GM19238 (cell line): ENCODE measurements at regions not wholly inside any gene's neighbourhood (a gene's known extent, or its start where the extent isn't known, plus 50 kb on each side); places are given as distances from the start of the nearest gene placed in this dataset.

ENCODE experiments used
- DNase-seq: peaks from one replicate; pipeline ENCODE4 v3.0.0; 2011; ENCODE audit warnings: low spot score; ENCODE audit not compliant: insufficient read length

DNA sequence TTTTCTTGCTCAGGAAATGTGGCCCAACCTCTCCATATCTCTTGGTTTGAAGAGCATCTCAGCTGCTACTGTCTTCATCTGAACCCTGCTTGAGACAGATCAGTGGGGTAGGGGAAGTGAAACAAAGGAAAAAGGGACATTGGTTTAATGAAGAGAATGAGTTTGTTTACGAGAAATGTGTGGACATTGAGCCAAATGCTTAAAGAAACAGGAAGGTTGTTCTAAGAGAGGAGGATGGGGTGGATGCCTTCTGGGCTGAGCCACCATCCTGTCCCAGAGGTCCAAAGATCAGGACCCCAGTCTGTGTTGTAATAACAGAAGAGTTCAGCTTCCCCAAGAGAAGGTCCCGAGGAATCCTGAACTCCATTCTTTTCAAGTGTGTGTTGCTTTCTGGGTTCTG is 369.7 kb downstream of the INSC start:
- no peak for DNase-seq

DNA sequence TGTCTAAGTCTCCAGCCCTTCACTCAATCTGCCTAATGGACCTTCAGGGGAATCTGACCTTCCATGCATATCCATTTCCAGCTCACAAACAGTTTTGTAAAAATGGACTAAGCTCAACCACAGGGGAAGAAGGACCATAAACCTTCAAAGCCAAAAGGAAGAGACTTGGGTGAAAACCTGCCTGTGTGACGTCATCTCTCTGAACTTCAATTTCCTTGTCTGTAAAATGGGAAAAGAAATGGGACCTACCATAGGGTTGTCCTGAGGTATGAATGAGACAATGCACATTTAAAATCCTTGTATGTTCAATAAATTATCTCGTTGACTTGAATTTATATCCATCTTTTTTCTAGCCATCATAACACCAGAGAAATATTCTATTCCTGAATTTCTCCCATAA is 370.7 kb downstream of the INSC start:
- no peak for DNase-seq

DNA sequence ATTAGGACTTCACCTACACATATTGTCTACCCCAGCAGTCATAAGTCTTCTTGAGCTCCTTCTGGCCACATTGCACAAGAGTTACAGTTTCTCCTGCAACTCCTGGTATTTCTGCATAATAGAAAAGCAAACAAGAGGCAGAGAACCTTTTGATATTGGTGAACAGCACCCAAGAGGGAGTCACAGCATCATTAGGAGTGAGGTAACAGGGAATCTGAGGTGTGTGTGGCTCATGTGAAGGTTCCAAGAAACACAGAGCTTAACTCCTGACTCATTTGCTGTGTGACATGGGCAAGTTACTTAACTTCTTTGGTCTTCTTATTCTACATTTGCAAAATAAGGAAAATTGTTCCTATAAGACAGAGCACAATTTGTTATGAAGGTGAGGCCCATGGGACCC is 374.6 kb downstream of the INSC start:
- DNase-seq: no peak

DNA sequence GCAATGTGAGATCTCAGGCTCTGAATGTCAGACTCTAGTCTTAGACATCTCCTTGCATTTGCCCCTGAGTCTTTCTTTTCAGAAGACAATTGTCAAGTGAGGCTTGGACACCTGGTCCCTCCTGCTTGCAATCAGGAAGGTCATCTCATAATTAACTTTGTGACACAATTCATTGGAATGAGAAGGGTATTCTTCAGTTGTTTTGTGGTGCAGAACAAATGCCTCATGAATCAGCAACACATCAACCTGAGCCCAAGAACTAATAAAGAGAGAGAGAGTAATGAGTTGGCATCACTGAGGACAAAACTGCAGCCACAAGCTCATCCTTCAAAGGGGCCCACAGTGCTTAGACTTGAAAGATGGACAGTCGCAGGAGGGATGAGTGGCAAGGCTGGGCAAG is 375.8 kb downstream of the INSC start:
- no peak for DNase-seq

DNA sequence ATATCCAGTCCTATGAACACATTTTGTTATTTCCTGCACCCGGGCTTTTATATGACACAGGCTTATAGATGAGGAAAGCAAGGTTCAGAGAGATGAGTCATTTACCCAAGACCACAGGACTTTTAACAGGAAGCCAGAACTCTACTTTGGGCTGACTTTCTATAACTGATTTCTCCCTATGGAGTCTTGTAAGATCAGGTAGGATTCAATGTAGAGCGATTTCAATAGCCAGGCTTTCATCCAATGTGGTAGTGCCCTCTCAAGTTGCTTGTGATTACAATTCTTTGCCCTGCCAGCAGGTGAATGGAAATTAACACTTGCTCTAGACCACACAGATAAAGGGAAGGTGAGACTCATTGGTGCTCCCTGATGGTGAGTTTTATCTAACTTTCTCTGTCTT is 378.3 kb downstream of the INSC start:
- DNase-seq: no peak

DNA sequence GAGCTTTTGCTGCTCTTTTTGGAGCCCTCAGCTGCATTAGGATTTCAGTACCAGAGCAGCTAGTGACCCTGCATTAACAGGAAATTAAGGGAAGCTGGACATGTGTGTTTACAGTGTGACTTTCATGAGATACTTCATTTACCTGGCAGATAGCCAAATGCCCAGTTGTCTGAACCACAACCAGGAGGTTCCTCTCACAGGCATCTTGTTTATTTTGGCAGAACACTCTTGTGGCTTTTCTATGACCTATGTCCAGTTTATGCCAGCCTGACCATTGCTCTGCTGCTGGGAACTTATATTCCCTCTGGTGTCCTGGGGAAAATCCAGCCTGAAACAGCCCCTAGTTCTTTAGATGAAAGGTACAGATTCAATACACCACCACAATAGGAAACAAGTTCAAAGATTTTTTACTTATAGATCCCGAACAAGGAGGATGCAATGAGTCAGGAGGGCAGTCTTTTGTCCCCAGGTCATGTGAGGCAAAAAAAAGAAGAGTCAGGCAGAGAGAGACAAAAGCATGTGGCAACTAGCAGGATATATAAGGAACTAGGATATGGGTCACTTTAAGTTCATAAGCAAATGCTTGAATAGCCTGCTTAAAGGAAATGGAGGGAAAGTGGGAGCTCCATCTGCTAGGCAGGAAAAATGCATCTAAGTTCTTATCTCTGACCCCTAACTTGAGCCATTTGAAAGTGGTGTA is 379.3 kb downstream of the INSC start:
- DNase-seq: no peak

DNA sequence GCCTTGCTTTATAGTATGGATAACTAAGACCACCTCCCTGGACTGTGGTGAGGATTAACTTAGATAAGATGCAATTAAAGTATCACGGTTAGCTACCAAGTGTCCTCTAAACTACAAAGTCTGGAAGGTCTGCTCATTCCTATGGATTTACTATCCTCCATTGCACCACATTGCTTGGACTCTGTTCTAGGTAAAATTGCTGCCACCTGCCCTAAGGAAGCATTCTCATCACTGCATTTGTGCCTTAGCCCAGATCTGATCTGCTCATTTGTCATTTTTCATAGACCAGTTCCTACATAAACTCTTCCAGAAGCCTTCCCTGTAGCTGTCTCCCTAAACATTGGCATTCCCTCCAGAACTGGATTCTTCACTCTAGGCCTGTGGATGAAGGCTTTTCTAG is 380.0 kb downstream of the INSC start:
- no peak for DNase-seq

DNA sequence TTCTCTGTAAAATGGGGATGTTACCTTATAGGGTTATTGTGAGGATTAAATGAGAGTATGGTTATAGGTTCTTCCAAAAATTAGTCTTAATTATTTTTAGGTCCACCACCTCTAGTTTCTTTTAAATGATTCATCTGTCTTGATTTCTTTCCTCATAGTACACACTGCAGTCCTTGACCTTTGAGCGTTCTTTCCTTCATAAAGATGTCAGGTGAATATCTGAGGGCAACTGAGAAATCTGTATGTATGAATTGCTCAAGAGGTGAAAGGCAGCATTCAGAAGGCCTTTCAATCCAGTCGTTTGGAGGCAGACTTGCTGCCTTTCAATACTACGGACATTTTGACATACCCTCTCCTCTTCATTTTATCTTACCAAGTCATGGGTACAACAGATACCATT is 380.7 kb downstream of the INSC start:
- DNase-seq: no peak

DNA sequence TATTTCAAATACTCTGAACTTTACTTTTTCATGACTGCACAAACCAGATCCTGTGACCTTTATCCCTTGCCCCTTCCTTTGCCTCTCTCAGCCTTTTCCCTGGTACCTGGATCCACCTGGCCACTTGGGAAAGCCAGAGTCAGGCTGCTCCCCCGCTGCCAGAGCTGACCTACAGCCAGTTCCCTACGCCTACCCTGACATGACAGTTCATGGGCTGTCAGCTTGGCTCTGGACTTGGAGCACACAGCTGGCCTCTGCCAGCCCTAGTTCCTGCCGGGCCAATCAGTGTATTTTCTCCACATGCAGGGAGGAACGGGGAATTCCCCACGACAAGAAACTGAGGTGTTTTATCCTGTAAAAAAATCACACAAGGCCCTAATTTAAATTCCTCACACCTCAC is 382.6 kb downstream of the INSC start:
- DNase-seq: no peak

DNA sequence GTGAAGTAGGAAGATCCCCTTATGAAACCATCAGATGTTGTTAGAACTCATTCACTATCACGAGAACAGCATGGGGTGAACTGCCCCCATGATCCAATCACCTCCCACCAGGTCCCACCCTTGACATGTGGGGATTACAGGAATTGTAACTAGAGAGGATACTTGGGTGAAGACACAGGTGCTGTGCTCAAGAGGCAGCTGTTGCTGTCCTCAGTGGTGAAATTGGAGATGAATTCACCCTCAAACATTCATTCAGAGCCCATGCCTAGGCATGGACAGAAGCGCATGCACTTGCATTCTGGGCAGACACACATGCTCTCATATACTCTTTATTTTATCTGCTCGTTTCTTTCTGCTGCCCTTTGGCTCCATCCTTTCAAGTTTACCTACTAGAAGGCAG is 385.0 kb downstream of the INSC start:
- no peak for DNase-seq

DNA sequence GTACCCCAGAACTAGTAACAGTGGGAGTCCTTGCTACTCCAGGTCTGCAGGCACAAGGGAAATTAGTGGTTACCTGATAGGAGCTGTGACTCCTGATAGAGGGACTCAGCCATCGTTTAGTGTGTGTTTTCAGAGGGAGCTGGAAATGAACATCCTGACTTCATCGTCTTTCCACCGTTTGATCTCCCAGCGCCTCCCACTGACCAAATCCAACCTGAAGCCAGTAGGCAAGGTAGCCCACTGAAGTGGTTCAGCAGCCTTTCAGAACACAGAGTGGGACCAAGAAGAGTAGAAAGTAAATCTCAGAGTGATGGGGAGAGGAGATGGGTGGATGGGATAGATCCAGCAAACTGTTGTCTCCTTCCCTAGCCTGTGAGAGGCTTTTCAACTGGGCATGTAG is 385.9 kb downstream of the INSC start:
- no peak for DNase-seq

DNA sequence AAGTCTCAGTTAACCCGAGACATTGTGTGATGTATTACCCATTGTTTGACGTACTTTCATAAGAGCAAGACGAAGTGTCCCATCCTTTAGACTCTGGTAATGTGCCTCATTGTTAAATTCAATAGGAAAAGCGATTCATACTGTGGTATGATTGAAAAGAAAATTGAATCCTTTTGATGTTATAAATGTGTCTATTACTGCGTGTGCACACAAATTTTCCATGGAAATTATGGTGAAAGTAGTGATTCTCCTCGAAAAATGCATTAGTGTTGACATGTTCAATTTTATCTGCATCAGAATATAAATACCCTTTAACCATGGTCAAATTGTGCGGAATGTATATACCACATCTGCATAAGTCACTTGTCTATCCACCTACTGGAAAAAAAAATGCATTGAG is 386.8 kb downstream of the INSC start:
- no peak for DNase-seq

DNA sequence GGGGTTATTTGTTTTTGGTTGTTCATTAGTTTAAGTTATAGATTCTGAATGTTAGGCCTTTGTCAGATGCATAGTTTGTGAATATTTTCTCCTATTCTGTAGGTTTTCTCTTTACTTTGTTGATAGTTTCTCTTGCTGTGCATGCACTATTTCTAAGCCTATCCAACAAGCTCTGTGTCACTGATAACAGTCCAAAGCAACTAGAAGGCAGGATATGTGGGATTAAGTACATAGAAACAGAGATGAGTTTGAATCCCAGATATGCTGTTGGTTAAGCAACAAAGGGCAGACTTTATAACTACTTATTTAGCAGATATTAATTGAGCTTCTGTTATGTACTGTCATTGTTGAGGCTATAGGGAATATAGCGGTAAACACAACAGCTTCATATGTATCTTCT is 390.4 kb downstream of the INSC start:
- no peak for DNase-seq

DNA sequence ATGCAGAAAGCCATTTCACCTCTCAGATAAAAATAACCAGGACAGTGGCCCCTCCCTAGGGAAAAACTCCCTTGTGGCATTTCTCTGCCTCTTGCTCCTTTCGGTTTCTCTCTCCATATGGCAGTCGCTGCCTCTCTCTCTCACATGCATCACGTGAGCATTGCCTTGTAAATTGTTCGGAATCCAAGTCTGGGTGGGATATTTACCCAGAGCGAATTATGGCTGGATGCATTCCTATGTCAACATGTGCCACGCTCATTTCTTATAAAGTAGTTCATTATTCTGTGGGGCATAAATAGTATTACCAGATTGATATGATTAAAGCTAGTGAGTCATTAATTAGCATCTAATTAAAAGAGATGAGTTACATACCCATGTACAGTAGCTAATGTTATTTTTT is 392.9 kb downstream of the INSC start:
- DNase-seq: no peak

DNA sequence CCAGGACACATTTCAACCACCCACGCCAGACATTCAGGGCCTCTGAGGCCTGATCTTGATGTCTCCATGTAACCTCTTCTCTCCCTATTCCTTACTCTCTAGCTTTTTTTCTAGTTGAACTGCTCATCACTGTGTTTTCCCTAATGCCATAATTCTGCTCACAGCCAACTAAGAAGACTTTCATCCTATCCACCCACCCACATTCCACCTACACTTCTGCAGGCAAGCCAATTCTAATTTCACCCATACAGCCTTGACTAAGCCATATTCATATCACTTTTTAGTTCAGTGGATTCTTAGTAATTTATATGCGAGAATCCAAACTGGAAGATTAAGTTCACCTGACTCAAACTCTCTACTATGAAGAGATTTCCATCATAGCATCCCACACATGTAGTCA is 394.4 kb downstream of the INSC start:
- no peak for DNase-seq

DNA sequence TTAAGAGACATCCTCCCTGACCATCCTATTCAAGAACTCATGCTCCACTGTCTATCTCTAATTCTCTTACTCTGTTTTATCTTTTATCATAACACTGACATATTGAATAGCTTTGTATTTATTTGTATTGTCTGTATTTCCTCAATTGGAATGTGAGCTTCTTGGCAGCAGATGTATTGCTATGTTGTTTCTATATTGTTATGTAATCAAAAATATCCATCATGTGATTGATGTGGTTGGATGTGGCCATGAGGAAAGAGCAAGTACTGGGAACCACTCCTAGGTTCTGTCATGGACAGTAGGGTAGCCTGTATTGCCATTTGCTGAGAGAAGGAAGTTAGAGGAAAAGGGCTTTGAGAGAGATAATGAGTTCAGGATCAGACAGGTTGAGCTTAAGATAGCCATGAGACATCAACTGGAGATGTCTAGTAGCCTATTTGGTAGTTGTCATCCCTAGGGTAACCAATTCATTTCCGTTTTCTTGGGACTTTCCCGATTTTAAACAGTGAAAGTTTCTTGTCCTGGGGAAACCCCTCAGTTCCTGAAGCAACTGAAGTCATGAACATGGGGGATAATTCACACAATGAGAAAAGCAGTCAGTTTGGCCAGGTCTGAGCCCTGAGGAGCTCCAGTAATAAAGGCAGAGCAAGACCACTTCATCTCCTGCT is 404.5 kb downstream of the INSC start:
- DNase-seq: no peak

DNA sequence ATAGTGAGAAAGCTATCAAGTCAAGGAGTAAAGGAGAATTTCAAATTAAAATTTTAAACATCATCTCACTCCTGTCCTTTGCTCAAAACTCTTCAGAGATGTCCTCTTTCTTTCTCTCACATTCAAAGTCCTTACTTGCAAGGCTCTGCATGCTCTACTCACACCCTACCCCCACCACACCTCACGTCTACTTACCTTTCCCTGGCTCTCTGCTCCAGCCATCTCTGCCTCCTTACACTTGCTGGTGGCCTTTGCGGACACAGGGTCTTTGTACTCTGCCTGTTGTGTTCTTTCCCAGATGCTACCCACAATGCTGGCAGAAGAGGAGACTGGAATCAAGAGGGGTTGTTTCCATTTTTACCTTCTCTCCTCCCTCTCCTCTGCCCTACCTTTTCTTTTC is 405.2 kb downstream of the INSC start:
- no peak for DNase-seq

DNA sequence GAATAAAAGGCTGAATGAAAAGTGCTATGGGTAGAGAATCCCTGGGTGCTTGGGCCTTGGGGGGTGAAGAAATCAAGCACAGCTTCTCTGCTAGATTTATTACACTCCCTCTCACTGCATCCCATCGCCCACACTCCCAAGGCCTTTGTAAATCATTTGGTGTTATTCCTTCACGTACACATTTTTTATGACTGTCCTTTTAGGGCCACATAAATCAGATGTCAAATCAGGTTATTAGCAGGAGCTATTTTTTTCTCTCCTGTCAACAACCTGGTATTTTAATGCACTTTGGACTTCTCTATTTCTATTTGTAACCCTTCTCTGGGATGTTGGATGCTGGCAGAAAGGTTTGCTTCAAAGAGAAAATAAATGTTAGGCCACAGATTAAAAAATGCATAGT is 408.8 kb downstream of the INSC start:
- DNase-seq: no peak

DNA sequence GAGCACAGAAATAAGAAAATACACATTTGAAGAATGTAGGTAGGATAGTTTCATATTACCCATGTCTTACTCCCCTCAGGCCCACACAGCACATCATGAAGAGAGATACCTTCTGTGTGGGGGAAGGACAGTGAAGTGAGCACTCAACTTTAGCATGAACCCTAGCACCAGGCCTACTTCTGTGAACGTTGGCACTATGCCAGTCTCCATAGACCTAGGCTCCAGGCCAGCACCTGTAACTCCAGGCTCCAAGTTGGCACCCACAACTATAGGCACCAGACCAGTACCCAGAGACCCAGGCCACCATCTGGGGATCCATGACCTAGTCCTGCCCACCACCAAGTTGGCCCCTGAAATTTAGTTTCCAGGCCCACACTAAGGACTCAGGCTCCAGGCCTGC is 410.9 kb downstream of the INSC start:
- no peak for DNase-seq

DNA sequence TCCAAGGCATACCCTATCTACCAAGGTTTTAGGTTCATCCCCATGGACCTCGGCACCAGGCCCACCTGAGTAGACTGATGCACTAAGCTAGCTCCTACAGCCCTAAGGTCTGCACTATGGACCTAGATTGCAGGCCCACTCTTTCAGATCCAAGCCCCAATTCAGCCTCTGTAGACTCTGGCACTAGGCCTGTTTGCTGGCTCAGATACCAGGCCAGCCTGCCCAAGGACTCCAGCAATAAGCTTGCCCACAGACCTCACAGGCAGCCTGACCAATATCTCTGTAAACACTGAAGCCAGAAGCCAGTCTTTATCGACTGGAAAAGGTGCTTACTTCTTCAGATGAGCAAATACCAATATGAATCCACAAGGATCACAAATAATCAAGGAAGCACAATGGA is 411.3 kb downstream of the INSC start:
- no peak for DNase-seq

DNA sequence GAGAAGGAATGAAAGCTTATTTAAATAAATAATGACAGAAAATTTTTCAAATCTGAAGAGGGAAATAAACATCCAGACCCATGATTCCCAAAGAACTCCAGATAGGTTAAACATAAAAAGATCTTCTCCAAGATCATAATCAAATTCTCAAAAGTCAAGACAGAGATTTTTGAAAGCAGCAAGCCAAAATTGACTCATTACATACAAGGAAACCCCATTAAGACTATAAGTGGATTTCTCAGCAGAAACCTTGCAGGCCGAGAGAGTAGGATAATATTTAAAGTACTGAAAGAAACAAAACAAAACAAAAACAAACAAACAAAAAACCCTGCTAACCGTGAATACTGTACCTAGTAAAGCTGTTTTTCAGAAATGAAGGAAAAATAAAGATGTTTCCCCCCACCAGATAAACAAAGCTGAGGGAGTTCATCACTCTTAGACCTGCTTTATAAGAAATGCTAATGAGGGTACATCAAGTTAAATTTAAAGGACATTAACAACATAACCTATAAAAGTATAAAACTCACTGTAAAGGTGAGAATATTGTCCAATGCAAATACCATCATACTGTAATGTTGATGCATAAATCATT is 412.2 kb downstream of the INSC start:
- no peak for DNase-seq

DNA sequence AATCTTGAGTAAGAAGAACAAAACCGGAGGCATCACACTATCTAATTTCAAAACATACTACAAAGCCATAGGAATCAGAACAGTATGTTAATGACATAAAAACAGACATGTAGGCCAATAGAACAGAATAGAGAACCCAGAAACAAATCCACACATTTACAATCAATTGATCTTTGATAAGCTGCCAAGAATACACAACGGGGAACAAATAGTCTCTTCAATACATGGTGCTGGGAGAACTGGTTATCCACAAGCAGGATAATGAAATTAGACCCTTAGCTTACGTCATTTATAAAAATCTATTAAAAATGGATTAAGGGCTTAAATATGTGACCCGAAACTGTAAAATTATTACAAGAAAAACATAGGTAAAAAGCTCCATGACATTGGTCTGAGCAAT is 417.7 kb downstream of the INSC start:
- no peak for DNase-seq

DNA sequence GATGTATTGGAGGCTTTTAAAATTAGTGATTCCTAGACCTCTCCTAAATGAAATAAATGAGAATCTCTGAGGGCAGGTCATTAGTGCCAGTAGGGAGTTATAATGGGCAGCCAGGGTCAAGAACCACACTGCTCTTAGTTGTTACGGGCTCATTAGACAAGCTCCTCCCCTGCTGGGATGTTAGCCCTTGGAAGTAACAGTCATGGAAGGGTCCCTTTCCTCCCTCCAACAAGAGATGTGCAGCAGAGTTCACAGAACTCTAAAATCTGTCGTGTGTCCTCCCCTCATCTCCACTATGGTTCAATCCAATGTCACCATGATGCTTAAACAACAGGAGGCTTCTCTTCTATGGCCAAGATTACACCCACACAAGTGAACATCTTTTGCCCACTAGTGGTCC is 419.5 kb downstream of the INSC start:
- no peak for DNase-seq
